Right lobe of liver (tissue), 6 donors: ENCODE measurements at regions not wholly inside any gene's neighbourhood (a gene's known extent, or its start where the extent isn't known, plus 50 kb on each side); places are given as distances from the start of the nearest gene placed in this dataset.

Source experiments
- ATAC-seq, 4 donors: fragments of 200-7000 bp; cut with Tn5 transposase; one replicate each; pipeline ENCODE4 v1.9.1; 2020; ENCODE audit warnings: mild to moderate bottlenecking in 4 of 4, moderate library complexity in 4 of 4
- DNase-seq, 3 donors: peaks; one replicate each; pipeline ENCODE4 v3.0.0-alpha.2; 2020
- H3K27ac ChIP-seq, 3 donors: fragments of 200-600 bp; one replicate each; pipeline ENCODE4 v1.8.0; 2022
- H3K27me3 ChIP-seq, 2 donors: fragments of 200-600 bp; one replicate each; pipeline ENCODE4 v1.8.0; 2022
- H3K36me3 ChIP-seq, 4 donors: fragments of 200-600 bp; sonication (generic) in 1 of 4; one replicate each; pipeline versions ENCODE4 v1.5.1 to v1.8.0; 2017 to 2022; ENCODE audit warnings: control low read depth in 1 of 4
- H3K4me1 ChIP-seq, 4 donors: fragments of 200-600 bp; sonication (generic) in 1 of 4; one replicate each; pipeline versions ENCODE4 v1.5.1 to v1.8.0; 2017 to 2022; ENCODE audit warnings: control low read depth in 1 of 4
- H3K4me3 ChIP-seq, 3 donors: fragments of 200-600 bp; one replicate each; pipeline ENCODE4 v1.8.0; 2022
- H3K9me3 ChIP-seq, 4 donors: fragments of 200-600 bp; sonication (generic) in 1 of 4; one replicate each; pipeline versions ENCODE4 v1.5.1 to v1.8.0; 2017 to 2022; ENCODE audit warnings: control low read depth in 1 of 4
- CTCF ChIP-seq, 4 donors: fragments of 200-600 bp in 3 of 4; fragments of 450-650 bp in 1 of 4; IDR thresholded peaks; one replicate each; pipeline versions ENCODE4 v1.5.1 to v1.8.0; 2016 to 2022; ENCODE audit warnings: antibody characterized with exemption in 4 of 4, mild to moderate bottlenecking in 2 of 4
- POLR2A ChIP-seq: fragments of 450-650 bp; IDR thresholded peaks from one replicate; pipeline ENCODE4 v1.6.1; 2017; ENCODE audit warnings: antibody characterized with exemption, mild to moderate bottlenecking
- WGBS: methylation state at CpG from one replicate; pipeline ENCODE4 v1.1.6; 2018; ENCODE audit warnings: low coverage, low lambda C conversion rate; ENCODE audit not compliant: insufficient coverage; ENCODE audit errors: missing lambda C conversion rate; 5-methylcytosine and 5-hydroxymethylcytosine counted together
- intact Hi-C, 2 donors: fragments of 100-400 bp; cut with DNase I; formaldehyde crosslinking; loops; one replicate each; pipeline versions ENCODE4 v1.11.2 to v1.14.1; 2022
- donor health status: DM: no; HTN: yes; CAD: no.
- donor health status: DM: no; HTN: no; CAD: no.
- donor health status: DM: no; HTN: no; CAD: no.
- donor health status: DM: no; HTN: yes; CAD: no.
- donor health status: DM: no; HTN: yes; CAD: no.

DNA sequence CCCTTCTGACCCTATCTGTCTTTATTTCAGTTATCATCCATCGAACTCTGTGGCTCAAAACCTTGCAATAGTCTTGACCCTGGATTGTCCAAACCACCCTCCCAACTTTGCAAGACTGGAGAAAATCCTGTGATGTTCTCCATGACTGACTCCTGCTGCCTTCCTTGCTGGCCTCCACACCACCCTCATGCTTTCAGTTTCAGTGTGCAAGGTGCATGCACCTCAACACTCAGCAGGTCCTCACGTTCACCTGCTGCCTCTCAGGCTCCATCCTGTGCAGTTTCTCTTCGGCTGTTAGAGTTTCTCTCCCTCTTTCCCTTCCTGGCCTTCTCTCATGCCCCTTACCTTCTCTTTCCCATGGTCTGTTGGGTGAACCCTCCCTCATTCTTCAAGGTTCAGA is 59.4 kb upstream of the ASIC2 start:
- DNase-seq (no peak), ATAC-seq (no peak)
- no peak overlapping the region for H3K27ac ChIP-seq
- H3K4me1 ChIP-seq = no peaks in the 10 kb centered on the region
- intact Hi-C loops = no loop called here
- WGBS = 52% methylated on average over 3 of the region's 3 CpGs
- TF ChIP-seq POLR2A (no peak), CTCF (IDR thresholded peaks at IDR 0.05) (no peak)
- no peaks in the 10 kb centered on the region for H3K9me3 ChIP-seq
- no peaks in the 10 kb centered on the region for H3K36me3 ChIP-seq
- no peak overlapping the region for H3K4me3 ChIP-seq
- H3K27me3 ChIP-seq = no peaks in the 10 kb centered on the region

GRCh38 chr17:33356266-33356665 is 63.2 kb upstream of the ASIC2 start:
- ATAC-seq = no peak
- 59% methylated on average over 3 of the region's 3 CpGs for WGBS

DNA sequence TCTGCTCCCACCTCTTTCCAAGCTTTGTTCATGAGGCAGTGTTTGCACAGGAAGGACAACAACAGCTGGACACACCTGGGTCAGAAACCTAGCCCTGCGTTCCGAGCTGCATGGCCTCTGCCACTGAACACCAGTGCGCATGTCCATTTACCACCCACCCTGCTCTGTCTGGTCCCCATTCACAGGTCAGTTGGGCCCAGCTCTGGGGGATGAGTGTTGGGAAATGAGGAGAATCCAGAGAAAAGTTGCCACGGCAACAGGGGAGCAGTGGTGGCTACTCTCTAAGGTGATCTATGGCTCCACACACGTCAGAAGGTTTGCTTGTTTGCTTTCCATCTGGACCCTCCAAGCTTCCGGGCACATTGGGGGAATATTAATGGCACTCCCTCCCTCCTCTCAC is 70.4 kb upstream of the ASIC2 start:
- Histone ChIP-seq H3K9me3 (no peaks in the 10 kb centered on the region), H3K27ac (no peak overlapping the region), H3K4me1 (no peaks in the 10 kb centered on the region), H3K27me3 (no peaks in the 10 kb centered on the region), H3K36me3 (no peaks in the 10 kb centered on the region), H3K4me3 (no peak overlapping the region)
- DNase-seq (no peak), ATAC-seq (no peak)
- WGBS = 58% methylated on average over 5 of the region's 6 CpGs
- intact Hi-C loops = no loop called here
- TF ChIP-seq CTCF (IDR thresholded peaks at IDR 0.05) (no peak), POLR2A (no peak)

More at GRCh38 chr17:33356266-33356665, 63.2 kb upstream of the ASIC2 start:
- no peak for DNase-seq
- Histone ChIP-seq H3K9me3 (no peaks in the 10 kb centered on the region), H3K4me3 (no peak overlapping the region), H3K4me1 (no peaks in the 10 kb centered on the region), H3K36me3 (no peaks in the 10 kb centered on the region), H3K27ac (no peak overlapping the region), H3K27me3 (no peaks in the 10 kb centered on the region)
- TF ChIP-seq POLR2A (no peak), CTCF (IDR thresholded peaks at IDR 0.05) (no peak)
- intact Hi-C loops = no loop called here

- DNase-seq (no peak), ATAC-seq (peak in 1 of 4 donors; percentile 13)
- intact Hi-C loops = no loop called here
- Histone ChIP-seq H3K4me3 (no peak overlapping the region), H3K27ac (no peak overlapping the region), H3K4me1 (no peaks in the 10 kb centered on the region), H3K9me3 (no peaks in the 10 kb centered on the region), H3K27me3 (no peaks in the 10 kb centered on the region), H3K36me3 (no peaks in the 10 kb centered on the region)
- 24% methylated on average over 4 of the region's 4 CpGs for WGBS
- TF ChIP-seq CTCF (IDR thresholded peaks at IDR 0.05) (no peak), POLR2A (no peak)
Observed at GRCh38 chr17:33366960-33367359, 73.9 kb upstream of the ASIC2 start.

DNA sequence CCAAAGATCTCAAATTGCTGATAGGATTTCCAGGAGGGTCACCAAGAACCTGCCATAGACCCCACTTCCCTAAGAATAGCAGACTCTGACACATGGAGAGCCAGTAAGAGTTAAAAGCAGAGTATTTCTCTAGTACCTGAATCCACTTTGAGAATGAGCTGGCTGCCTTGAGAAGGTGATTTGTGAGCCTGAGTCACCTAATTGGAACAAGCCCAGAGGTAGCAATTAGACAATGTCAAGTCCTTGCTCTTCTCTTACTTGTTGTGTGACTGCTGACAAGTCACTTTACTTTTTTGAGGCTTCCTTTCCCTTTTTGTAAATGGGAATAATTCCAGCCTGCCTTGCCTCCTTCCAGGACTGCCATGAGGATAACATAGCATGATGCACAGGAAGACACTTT is 76.1 kb upstream of the ASIC2 start:
- Histone ChIP-seq H3K4me3 (no peak overlapping the region), H3K4me1 (no peaks in the 10 kb centered on the region), H3K27ac (no peak overlapping the region), H3K36me3 (no peaks in the 10 kb centered on the region), H3K9me3 (no peaks in the 10 kb centered on the region), H3K27me3 (no peaks in the 10 kb centered on the region)
- TF ChIP-seq CTCF (IDR thresholded peaks at IDR 0.05) = no peak
- TF ChIP-seq POLR2A = no peak
- DNase-seq (no peak), ATAC-seq (no peak)
- intact Hi-C loops = no loop called here
